HEK293 (cell line): ENCODE measurements at regions not wholly inside any gene's neighbourhood (a gene's known extent, or its start where the extent isn't known, plus 50 kb on each side); places are given as distances from the start of the nearest gene placed in this dataset.

ENCODE experiments used
- CTCF ChIA-PET: fragments of 350-600 bp; formaldehyde crosslinking; extraction: SDS; loops from one replicate; lab custom pipeline; 2021; ENCODE audit warnings: antibody characterized with exemption; lab: Yijun Ruan, JAX
- POLR2A ChIA-PET: fragments of 300-600 bp; formaldehyde crosslinking; extraction: SDS; loops from one replicate; lab custom pipeline; 2020; ENCODE audit warnings: antibody characterized with exemption, inconsistent platforms; lab: Yijun Ruan, JAX
- H3K27ac ChIP-seq: fragments of 200-500 bp; sonication (Bioruptor generic); 2 replicates; pipeline ENCODE4 v1.5.1; 2014; ENCODE audit warnings: low read depth, low read length, control low read depth, inconsistent platforms; ENCODE audit errors: extremely low read depth
- H3K36me3 ChIP-seq, 2 experiments: fragments of 200-500 bp in 1 of 2; sonication (Bioruptor generic) in 1 of 2; 1 replicate in 1 of 2; 2 replicates in 1 of 2; pipeline ENCODE4 v1.5.1; 2014 to 2017; ENCODE audit warnings: inconsistent platforms in 2 of 2, low read length in 2 of 2; ENCODE audit not compliant: control insufficient read depth in 2 of 2, insufficient read depth in 1 of 2
- H3K4me1 ChIP-seq: fragments of 200-500 bp; sonication (Bioruptor generic); 2 replicates; pipeline ENCODE4 v1.5.1; 2014; ENCODE audit warnings: mild to moderate bottlenecking, low read length, inconsistent platforms; ENCODE audit not compliant: control insufficient read depth, insufficient read depth
- H3K4me3 ChIP-seq: 2 replicates; pipeline ENCODE4 v1.5.1; 2011; ENCODE audit warnings: low read depth, mild to moderate bottlenecking, control low read depth, low read length, moderate library complexity
- H3K9me3 ChIP-seq: fragments of 200-500 bp; sonication (Bioruptor generic); 2 replicates; pipeline ENCODE4 v1.5.1; 2014; ENCODE audit warnings: low read depth, low read length, inconsistent platforms; ENCODE audit not compliant: control insufficient read depth, insufficient read depth
- KLF7 ChIP-seq: fragments of 450-650 bp; formaldehyde crosslinking; IDR thresholded peaks from 2 replicates; pipeline ENCODE4 v1.5.1; 2016; ENCODE audit warnings: missing biosample characterization, missing genetic modification characterization, borderline replicate concordance
- SCRT1 ChIP-seq: fragments of 450-650 bp; formaldehyde crosslinking; IDR thresholded peaks from 2 replicates; pipeline ENCODE4 v1.5.1; 2016; ENCODE audit warnings: missing biosample characterization, missing genetic modification characterization, borderline replicate concordance
- SETDB1 ChIP-seq: IDR thresholded peaks from one replicate; pipeline ENCODE4 v1.6.1; 2017; ENCODE audit warnings: mild to moderate bottlenecking, low read length, moderate library complexity, mixed read lengths; ENCODE audit not compliant: insufficient read length
- SP7 ChIP-seq: fragments of 450-650 bp; formaldehyde crosslinking; IDR thresholded peaks from 2 replicates; pipeline ENCODE4 v1.5.1; 2016; ENCODE audit warnings: missing biosample characterization, missing genetic modification characterization
- ZFP37 ChIP-seq: fragments of 450-650 bp; formaldehyde crosslinking; IDR thresholded peaks from 2 replicates; pipeline ENCODE4 v1.5.1; 2016; ENCODE audit warnings: missing biosample characterization, missing genetic modification characterization
- ZFP69B ChIP-seq: fragments of 450-650 bp; formaldehyde crosslinking; IDR thresholded peaks from 2 replicates; pipeline ENCODE4 v1.5.1; 2016; ENCODE audit warnings: missing biosample characterization, missing genetic modification characterization
- ZNF112 ChIP-seq: fragments of 450-650 bp; formaldehyde crosslinking; IDR thresholded peaks from 2 replicates; pipeline ENCODE4 v1.5.0; 2017; ENCODE audit warnings: missing biosample characterization, missing genetic modification characterization
- ZNF248 ChIP-seq: fragments of 450-650 bp; formaldehyde crosslinking; IDR thresholded peaks from 2 replicates; pipeline ENCODE4 v1.5.1; 2017; ENCODE audit warnings: missing biosample characterization, missing genetic modification characterization
- ZNF266 ChIP-seq: fragments of 450-650 bp; formaldehyde crosslinking; IDR thresholded peaks from 2 replicates; pipeline ENCODE4 v1.5.1; 2016; ENCODE audit warnings: missing biosample characterization, missing genetic modification characterization, low read depth
- ZNF510 ChIP-seq: fragments of 450-650 bp; formaldehyde crosslinking; IDR thresholded peaks from 2 replicates; pipeline ENCODE4 v1.5.1; 2018; ENCODE audit warnings: mild to moderate bottlenecking, missing genetic modification characterization, missing biosample characterization; ENCODE audit not compliant: insufficient replicate concordance
- ZNF549 ChIP-seq: fragments of 450-650 bp; IDR thresholded peaks from 2 replicates; pipeline ENCODE4 v1.5.1; 2018; ENCODE audit warnings: missing biosample characterization, missing genetic modification characterization, mild to moderate bottlenecking, inconsistent platforms, moderate library complexity
- ZNF558 ChIP-seq: fragments of 450-650 bp; formaldehyde crosslinking; IDR thresholded peaks from 2 replicates; pipeline ENCODE4 v1.5.1; 2016; ENCODE audit warnings: missing biosample characterization, missing genetic modification characterization
- ZNF600 ChIP-seq: fragments of 450-650 bp; formaldehyde crosslinking; IDR thresholded peaks from 2 replicates; pipeline ENCODE4 v1.5.1; 2016; ENCODE audit warnings: missing biosample characterization, missing genetic modification characterization
- ZNF621 ChIP-seq: fragments of 450-650 bp; formaldehyde crosslinking; IDR thresholded peaks from 2 replicates; pipeline ENCODE4 v1.5.1; 2017; ENCODE audit warnings: missing biosample characterization, missing genetic modification characterization
- ZNF76 ChIP-seq: fragments of 450-650 bp; formaldehyde crosslinking; IDR thresholded peaks from 2 replicates; pipeline ENCODE4; 2016; ENCODE audit warnings: low read depth, missing biosample characterization, missing genetic modification characterization, borderline replicate concordance
- TF ChIP-seq, protein P1 (sequence below): fragments of 450-650 bp; formaldehyde crosslinking; IDR thresholded peaks from 2 replicates; pipeline ENCODE4 v1.5.1; 2016; ENCODE audit warnings: missing biosample characterization, missing genetic modification characterization
- TF ChIP-seq, protein P2 (sequence below): fragments of 450-650 bp; formaldehyde crosslinking; IDR thresholded peaks from 2 replicates; pipeline ENCODE4 v1.5.1; 2016; ENCODE audit warnings: missing biosample characterization, missing genetic modification characterization
- TF ChIP-seq, protein P3 (sequence below): fragments of 450-650 bp; formaldehyde crosslinking; IDR thresholded peaks from 2 replicates; pipeline ENCODE4 v1.5.1; 2017; ENCODE audit warnings: missing biosample characterization, missing genetic modification characterization
- TF ChIP-seq, protein P4 (sequence below): fragments of 450-650 bp; formaldehyde crosslinking; IDR thresholded peaks from 2 replicates; pipeline ENCODE4 v1.5.1; 2016; ENCODE audit warnings: missing biosample characterization, missing genetic modification characterization
- TF ChIP-seq, protein P5 (sequence below): fragments of 450-650 bp; formaldehyde crosslinking; IDR thresholded peaks from 2 replicates; pipeline ENCODE4 v1.5.1; 2016; ENCODE audit warnings: missing biosample characterization, missing genetic modification characterization

DNA sequence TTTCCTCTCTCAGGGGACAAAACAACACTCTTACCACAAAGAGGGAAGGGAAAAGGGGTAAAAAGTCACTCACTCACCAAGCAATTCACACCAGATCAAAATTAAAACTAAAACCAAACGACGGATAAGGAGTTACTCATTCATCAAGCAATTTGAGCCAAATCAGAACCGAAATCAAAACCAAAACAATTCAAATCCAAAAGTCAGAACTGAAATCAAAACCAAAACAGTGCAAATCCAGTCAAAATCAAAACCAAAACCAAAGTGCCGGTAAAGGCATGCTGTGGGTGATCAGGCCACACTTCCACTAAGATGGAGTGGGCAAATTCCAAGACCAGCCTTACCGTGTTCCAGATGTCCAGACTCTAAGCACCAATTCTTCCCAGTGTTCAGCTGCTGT, 717.9 kb downstream of the AMY1C start:
- Histone ChIP-seq H3K36me3 (no peaks in the 10 kb centered on the region), H3K4me1 (no peaks in the 10 kb centered on the region)
- no peak for TF ChIP-seq ZFP69B (tag by site-specific recombination)
- no peak for TF ChIP-seq ZNF248
- no peak for TF ChIP-seq ZNF266 (tag by site-specific recombination)
- no peak for TF ChIP-seq ZNF510 (tag by site-specific recombination)
- TF ChIP-seq, protein P1, sequence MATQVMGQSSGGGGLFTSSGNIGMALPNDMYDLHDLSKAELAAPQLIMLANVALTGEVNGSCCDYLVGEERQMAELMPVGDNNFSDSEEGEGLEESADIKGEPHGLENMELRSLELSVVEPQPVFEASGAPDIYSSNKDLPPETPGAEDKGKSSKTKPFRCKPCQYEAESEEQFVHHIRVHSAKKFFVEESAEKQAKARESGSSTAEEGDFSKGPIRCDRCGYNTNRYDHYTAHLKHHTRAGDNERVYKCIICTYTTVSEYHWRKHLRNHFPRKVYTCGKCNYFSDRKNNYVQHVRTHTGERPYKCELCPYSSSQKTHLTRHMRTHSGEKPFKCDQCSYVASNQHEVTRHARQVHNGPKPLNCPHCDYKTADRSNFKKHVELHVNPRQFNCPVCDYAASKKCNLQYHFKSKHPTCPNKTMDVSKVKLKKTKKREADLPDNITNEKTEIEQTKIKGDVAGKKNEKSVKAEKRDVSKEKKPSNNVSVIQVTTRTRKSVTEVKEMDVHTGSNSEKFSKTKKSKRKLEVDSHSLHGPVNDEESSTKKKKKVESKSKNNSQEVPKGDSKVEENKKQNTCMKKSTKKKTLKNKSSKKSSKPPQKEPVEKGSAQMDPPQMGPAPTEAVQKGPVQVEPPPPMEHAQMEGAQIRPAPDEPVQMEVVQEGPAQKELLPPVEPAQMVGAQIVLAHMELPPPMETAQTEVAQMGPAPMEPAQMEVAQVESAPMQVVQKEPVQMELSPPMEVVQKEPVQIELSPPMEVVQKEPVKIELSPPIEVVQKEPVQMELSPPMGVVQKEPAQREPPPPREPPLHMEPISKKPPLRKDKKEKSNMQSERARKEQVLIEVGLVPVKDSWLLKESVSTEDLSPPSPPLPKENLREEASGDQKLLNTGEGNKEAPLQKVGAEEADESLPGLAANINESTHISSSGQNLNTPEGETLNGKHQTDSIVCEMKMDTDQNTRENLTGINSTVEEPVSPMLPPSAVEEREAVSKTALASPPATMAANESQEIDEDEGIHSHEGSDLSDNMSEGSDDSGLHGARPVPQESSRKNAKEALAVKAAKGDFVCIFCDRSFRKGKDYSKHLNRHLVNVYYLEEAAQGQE: no peak
- no peak for TF ChIP-seq ZNF112
- TF ChIP-seq, protein P2, sequence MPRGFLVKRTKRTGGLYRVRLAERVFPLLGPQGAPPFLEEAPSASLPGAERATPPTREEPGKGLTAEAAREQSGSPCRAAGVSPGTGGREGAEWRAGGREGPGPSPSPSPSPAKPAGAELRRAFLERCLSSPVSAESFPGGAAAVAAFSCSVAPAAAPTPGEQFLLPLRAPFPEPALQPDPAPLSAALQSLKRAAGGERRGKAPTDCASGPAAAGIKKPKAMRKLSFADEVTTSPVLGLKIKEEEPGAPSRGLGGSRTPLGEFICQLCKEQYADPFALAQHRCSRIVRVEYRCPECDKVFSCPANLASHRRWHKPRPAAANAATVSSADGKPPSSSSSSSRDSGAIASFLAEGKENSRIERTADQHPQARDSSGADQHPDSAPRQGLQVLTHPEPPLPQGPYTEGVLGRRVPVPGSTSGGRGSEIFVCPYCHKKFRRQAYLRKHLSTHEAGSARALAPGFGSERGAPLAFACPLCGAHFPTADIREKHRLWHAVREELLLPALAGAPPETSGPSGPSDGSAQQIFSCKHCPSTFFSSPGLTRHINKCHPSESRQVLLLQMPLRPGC: no peak
- no peak for TF ChIP-seq ZNF76 (tag by site-specific recombination)
- TF ChIP-seq, protein P3, sequence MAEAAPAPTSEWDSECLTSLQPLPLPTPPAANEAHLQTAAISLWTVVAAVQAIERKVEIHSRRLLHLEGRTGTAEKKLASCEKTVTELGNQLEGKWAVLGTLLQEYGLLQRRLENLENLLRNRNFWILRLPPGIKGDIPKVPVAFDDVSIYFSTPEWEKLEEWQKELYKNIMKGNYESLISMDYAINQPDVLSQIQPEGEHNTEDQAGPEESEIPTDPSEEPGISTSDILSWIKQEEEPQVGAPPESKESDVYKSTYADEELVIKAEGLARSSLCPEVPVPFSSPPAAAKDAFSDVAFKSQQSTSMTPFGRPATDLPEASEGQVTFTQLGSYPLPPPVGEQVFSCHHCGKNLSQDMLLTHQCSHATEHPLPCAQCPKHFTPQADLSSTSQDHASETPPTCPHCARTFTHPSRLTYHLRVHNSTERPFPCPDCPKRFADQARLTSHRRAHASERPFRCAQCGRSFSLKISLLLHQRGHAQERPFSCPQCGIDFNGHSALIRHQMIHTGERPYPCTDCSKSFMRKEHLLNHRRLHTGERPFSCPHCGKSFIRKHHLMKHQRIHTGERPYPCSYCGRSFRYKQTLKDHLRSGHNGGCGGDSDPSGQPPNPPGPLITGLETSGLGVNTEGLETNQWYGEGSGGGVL: no peak
- TF ChIP-seq ZNF558 (tag by site-specific recombination): no peak
- no peak for TF ChIP-seq ZFP37
- no peak for TF ChIP-seq SETDB1
- TF ChIP-seq, protein P4, sequence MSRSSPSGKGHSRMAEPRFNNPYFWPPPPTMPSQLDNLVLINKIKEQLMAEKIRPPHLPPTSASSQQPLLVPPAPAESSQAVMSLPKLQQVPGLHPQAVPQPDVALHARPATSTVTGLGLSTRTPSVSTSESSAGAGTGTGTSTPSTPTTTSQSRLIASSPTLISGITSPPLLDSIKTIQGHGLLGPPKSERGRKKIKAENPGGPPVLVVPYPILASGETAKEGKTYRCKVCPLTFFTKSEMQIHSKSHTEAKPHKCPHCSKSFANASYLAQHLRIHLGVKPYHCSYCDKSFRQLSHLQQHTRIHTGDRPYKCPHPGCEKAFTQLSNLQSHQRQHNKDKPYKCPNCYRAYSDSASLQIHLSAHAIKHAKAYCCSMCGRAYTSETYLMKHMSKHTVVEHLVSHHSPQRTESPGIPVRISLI: no peak
- no peak for TF ChIP-seq SCRT1 (tag by site-specific recombination)
- no peak for TF ChIP-seq ZNF549 (tag by site-specific recombination)
- TF ChIP-seq KLF7 (tag by site-specific recombination): no peak
- TF ChIP-seq SP7 (tag by site-specific recombination): no peak
- TF ChIP-seq, protein P5, sequence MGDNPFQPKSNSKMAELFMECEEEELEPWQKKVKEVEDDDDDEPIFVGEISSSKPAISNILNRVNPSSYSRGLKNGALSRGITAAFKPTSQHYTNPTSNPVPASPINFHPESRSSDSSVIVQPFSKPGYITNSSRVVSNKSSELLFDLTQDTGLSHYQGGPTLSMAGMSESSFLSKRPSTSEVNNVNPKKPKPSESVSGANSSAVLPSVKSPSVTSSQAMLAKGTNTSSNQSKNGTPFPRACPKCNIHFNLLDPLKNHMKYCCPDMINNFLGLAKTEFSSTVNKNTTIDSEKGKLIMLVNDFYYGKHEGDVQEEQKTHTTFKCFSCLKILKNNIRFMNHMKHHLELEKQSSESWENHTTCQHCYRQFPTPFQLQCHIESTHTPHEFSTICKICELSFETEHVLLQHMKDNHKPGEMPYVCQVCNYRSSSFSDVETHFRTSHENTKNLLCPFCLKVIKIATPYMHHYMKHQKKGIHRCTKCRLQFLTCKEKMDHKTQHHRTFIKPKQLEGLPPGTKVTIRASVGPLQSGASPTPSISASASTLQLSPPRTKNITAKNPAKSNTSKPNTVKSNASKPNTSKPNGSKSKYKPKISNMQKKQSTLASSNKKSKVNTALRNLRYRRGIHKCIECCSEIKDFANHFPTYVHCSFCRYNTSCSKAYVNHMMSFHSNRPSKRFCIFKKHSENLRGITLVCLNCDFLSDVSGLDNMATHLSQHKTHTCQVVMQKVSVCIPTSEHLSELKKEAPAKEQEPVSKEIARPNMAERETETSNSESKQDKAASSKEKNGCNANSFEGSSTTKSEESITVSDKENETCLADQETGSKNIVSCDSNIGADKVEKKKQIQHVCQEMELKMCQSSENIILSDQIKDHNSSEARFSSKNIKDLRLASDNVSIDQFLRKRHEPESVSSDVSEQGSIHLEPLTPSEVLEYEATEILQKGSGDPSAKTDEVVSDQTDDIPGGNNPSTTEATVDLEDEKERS (tag by site-specific recombination): no peak
- no peak for TF ChIP-seq ZNF621 (tag by site-specific recombination)
- no peak for TF ChIP-seq ZNF600 (tag by site-specific recombination)
- TF ChIP-seq, all 188 proteins: peak for 0
- H3K4me3 ChIP-seq: no peak overlapping the region
- POLR2A ChIA-PET: no interaction called here
- CTCF ChIA-PET: no interaction called here
- H3K27ac ChIP-seq: no peak overlapping the region
- H3K9me3 ChIP-seq: no peaks in the 10 kb centered on the region
